Fibroblast of the aortic adventitia (primary cell): ENCODE measurements at regions not wholly inside any gene's neighbourhood (a gene's known extent, or its start where the extent isn't known, plus 50 kb on each side); places are given as distances from the start of the nearest gene placed in this dataset.

ENCODE experiments used
- DNase-seq: peaks from one replicate; pipeline ENCODE4 v3.0.0-alpha.2; 2010; ENCODE audit warnings: low read depth
- H3K4me3 ChIP-seq: 2 replicates; pipeline ENCODE4 v1.5.1; 2011; ENCODE audit warnings: low read depth, mild to moderate bottlenecking, control low read depth, low read length, moderate library complexity
- CTCF ChIP-seq: IDR thresholded peaks from 2 replicates; pipeline ENCODE4 v1.5.1; 2011; ENCODE audit warnings: mild to moderate bottlenecking, low read length, control low read depth, inconsistent platforms; ENCODE audit not compliant: insufficient read depth

DNA sequence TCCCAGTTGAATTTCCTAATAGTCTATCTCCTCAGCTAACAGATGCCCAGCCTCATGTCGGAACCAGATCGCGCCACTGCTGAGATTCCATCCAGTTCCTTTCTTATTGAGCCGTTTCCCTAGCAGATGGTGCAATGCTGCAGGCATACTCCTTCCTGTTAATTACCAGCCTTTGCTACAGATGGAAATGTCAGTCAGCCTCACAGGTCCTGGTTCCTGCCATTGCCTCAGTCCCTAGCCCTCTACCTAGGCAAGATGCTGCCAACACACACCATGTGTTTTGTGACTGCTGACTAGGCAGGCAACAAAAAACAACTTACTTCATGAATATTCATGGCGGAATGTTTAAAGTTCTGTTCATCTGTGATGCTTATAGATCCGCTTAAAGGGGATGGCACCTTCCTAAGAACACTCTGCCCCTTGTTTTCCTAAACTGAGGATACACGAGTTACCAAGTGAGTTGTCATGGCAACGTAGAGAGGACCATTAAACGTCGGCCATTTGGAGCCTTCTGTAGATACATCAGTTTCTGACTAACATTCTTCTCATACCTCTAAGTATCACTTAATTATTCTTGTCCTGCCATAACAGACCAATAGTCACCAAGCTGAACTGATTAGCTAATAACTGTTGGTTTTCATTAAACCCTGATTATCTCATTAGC lies 749.5 kb downstream of the RNF144A start:
- no peak for DNase-seq
- no peak overlapping the region for H3K4me3 ChIP-seq
- TF ChIP-seq CTCF, result no peak

GRCh38 chr2:7667260-7667757 lies 750.1 kb downstream of the RNF144A start:
- no peak overlapping the region for H3K4me3 ChIP-seq
- no peak for DNase-seq
- TF ChIP-seq CTCF, result no peak

DNA sequence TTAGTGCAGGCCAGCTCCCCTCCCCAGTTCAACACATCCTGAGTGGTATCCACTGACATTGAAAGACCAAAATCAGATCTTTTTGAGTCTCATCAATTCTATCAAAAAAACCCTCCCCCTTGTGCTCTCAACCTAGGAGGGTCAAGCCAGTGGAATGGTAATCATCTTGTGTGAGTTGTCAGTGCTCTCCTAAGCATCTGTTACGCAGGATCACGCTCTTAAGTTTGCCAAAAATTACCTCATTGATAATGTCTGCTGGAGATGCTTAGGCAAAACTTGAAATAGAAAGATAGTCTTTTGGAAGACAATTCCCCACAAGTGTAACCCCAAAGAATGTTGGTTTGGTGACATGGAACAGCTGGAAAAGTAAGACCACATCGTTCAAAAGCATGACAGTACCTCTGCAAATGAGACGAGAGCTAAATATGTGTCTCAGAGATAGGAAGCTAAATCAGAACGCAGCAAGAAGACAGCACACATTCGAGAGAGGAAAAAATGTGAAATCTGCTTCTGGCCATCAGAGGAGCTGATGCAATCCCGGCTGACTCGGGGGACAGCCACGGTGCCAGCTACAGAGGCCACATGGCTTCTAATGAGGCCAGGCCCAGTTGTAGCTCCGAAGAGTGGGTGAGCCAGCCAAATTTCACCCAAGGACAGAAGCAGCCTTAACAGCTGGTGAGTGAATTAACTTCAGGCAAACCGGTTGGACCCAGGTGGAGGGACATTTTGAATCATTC lies 753.9 kb downstream of the RNF144A start:
- no peak for TF ChIP-seq CTCF
- DNase-seq, result peak; percentile 15
- H3K4me3 ChIP-seq, result no peak overlapping the region

DNA sequence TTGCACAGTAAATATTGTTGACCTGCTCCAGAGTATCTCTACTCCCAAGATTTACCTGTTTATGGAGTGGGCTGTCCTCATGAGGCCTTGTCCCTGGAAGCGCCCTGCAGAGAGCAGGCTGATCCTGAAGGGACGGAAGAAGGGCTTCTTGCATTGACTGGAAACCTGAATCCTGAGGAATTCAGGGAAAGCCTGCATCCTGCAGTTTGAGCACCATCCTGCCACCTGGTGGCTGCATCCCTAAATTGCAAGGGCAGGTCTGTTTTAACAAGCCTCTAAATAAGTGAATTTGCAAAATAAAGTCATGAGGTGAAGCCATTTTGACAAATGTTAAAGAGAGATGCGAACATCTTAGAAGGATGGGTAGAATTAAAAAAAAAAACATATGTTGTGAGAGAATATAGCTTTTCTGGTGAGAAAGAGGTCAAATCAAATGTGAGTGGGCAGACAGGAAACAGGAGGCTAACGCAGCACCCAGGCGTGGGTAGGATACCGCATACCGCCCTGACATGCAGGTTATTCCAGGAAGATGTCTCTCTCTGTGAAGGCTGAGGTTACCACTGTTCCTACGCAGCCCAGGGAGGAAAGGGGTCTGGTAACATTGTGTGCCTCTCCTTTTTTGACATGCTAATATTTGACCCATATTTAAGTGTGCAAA lies 754.9 kb downstream of the RNF144A start:
- TF ChIP-seq CTCF, result peak; percentile 53
- no peak overlapping the region for H3K4me3 ChIP-seq
- DNase-seq, result peak; percentile 14

- no peak for TF ChIP-seq CTCF
- DNase-seq, result no peak
- no peak overlapping the region for H3K4me3 ChIP-seq
Observed at GRCh38 chr2:7672685-7673071, 755.5 kb downstream of the RNF144A start.

DNA sequence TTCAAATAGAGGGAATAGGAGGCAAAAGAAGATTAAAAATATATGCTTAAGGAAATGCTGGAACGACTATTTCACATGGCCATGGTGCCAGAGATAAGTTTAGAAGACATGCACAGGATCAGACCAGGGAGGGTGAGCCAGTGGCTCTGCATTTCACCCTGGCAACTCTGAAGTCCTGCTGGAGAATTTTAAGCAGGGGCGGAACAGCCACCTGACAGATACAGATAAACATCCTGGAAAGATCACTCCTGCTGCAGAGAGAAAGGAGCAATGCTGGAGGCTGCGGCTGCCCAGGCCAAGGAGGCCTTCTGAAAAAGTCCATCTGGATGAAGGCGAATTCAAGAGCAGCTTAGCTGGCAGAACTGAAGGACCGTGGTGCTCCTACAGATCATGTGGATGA lies 755.9 kb downstream of the RNF144A start:
- H3K4me3 ChIP-seq, result no peak overlapping the region
- TF ChIP-seq CTCF, result no peak
- no peak for DNase-seq
